HCT116 (cell line): ENCODE measurements at regions not wholly inside any gene's neighbourhood (a gene's known extent, or its start where the extent isn't known, plus 50 kb on each side); places are given as distances from the start of the nearest gene placed in this dataset.
"Not testable (repeated sequence)": the region's sequence is repeated elsewhere in the genome, so short reads cannot be mapped to it uniquely, and the experiment has no call there.

ENCODE experiments used
- ATAC-seq: fragments of 200-7000 bp; cut with Tn5 transposase; 2 replicates; pipeline ENCODE4 v1.9.1; 2020; ENCODE audit warnings: mild to moderate bottlenecking, moderate library complexity
- BruUV-seq: library from RNA; stranded (reverse); fragments of 400-500 nt; replicated peaks from 2 replicates; lab custom pipeline; 2021; lab: Mats Ljungman, UMichigan
- CTCF ChIA-PET: fragments of 300-600 bp; sonication (Branson Sonifier 250); formaldehyde crosslinking; loops from one replicate; lab custom pipeline; 2021; ENCODE audit warnings: antibody characterized with exemption; lab: Charles Lee
- POLR2A ChIA-PET: fragments of 300-600, 350-600 bp; sonication (Branson Sonifier 250); formaldehyde crosslinking; loops from one replicate; lab custom pipeline; 2021; ENCODE audit warnings: antibody characterized with exemption; lab: Charles Lee
- RAD21 ChIA-PET, 2 experiments: fragments of 300-600 bp; sonication (Branson Sonifier 250); formaldehyde crosslinking; loops; one replicate each; lab custom pipeline; 2023; ENCODE audit warnings: low total read pairs in 2 of 2; ENCODE audit not compliant: uncharacterized antibody in 2 of 2, unreplicated experiment in 2 of 2, low non-redundant PET in 1 of 2; lab: Charles Lee
- DNase-seq: peaks from one replicate; pipeline ENCODE4 v3.0.0-alpha.2; 2010; ENCODE audit warnings: low read depth, low spot score
- H2AFZ ChIP-seq: fragments of 200-600 bp; shearing (Covaris generic), sonication (generic); 2 replicates; pipeline ENCODE4 v1.6.1; 2017; ENCODE audit warnings: low read depth, mixed run types, mixed read lengths, antibody characterized with exemption, low read length; ENCODE audit not compliant: poor library complexity, severe bottlenecking
- H3K27ac ChIP-seq: 2 replicates; pipeline ENCODE4 v1.5.1; 2012; ENCODE audit warnings: low read depth, low read length
- H3K27me3 ChIP-seq: fragments of 200-600 bp; sonication (generic); 2 replicates; pipeline ENCODE4 v1.6.1; 2016; ENCODE audit warnings: mixed run types, low read length, mixed read lengths; ENCODE audit not compliant: insufficient read depth
- H3K36me3 ChIP-seq, 2 experiments: fragments of 200-500 bp in 1 of 2; fragments of 200-600 bp in 1 of 2; sonication (Bioruptor generic) in 1 of 2; sonication (generic) in 1 of 2; 2 replicates each; pipeline versions ENCODE4 v1.5.1 to v1.6.1; 2014 to 2016; ENCODE audit warnings: low read length in 2 of 2, inconsistent platforms in 1 of 2, mixed read lengths in 1 of 2, mixed run types in 1 of 2; ENCODE audit not compliant: insufficient read depth in 2 of 2, control insufficient read depth in 1 of 2
- H3K4me1 ChIP-seq, 2 experiments: fragments of 200-600 bp in 1 of 2; sonication (generic) in 1 of 2; 2 replicates each; pipeline versions ENCODE4 v1.5.1 to v1.6.1; 2012 to 2017; ENCODE audit warnings: low read length in 2 of 2, inconsistent platforms in 1 of 2, mild to moderate bottlenecking in 1 of 2, mixed read lengths in 1 of 2, mixed run types in 1 of 2, moderate library complexity in 1 of 2; ENCODE audit not compliant: insufficient read depth in 2 of 2, control insufficient read depth in 1 of 2
- H3K4me2 ChIP-seq: fragments of 200-600 bp; sonication (generic); 2 replicates; pipeline ENCODE4 v1.6.1; 2017; ENCODE audit warnings: mixed run types, low read length, mixed read lengths
- H3K4me3 ChIP-seq, 2 experiments: fragments of 200-600 bp in 1 of 2; sonication (generic) in 1 of 2; replicated peaks in 1 of 2; 2 replicates each; pipeline ENCODE4 v1.5.1; 2011 to 2016; ENCODE audit warnings: low read length in 2 of 2, control low read depth in 1 of 2, low read depth in 1 of 2, mild to moderate bottlenecking in 1 of 2, mixed read lengths in 1 of 2, mixed run types in 1 of 2
- H3K79me2 ChIP-seq: fragments of 200-600 bp; sonication (generic); 2 replicates; pipeline ENCODE4 v1.6.1; 2017; ENCODE audit warnings: mild to moderate bottlenecking, mixed run types, low read length, moderate library complexity, mixed read lengths; ENCODE audit not compliant: insufficient read depth
- H3K9ac ChIP-seq: fragments of 200-600 bp; sonication (generic); 2 replicates; pipeline ENCODE4 v1.6.1; 2016; ENCODE audit warnings: low read length, mixed read lengths
- H3K9me2 ChIP-seq: fragments of 200-600 bp; sonication (generic), shearing (Covaris generic); 2 replicates; pipeline ENCODE4 v1.6.1; 2017; ENCODE audit warnings: mixed run types, mild to moderate bottlenecking, moderate library complexity; ENCODE audit not compliant: insufficient read depth
- H3K9me3 ChIP-seq, 2 experiments: fragments of 200-500 bp in 1 of 2; fragments of 200-600 bp in 1 of 2; sonication (Bioruptor generic) in 1 of 2; sonication (generic) in 1 of 2; 2 replicates each; pipeline ENCODE4 v1.6.1; 2014 to 2017; ENCODE audit warnings: low read length in 2 of 2, mixed read lengths in 2 of 2, inconsistent platforms in 1 of 2, low read depth in 1 of 2, mild to moderate bottlenecking in 1 of 2, mixed run types in 1 of 2, moderate library complexity in 1 of 2; ENCODE audit not compliant: control insufficient read depth in 1 of 2, insufficient read depth in 1 of 2
- H4K20me1 ChIP-seq: fragments of 200-600 bp; sonication (generic), shearing (Covaris generic); 2 replicates; pipeline ENCODE4 v1.6.1; 2017; ENCODE audit warnings: mixed run types, mild to moderate bottlenecking, moderate library complexity; ENCODE audit not compliant: insufficient read depth
- EGR1 ChIP-seq: IDR thresholded peaks from 2 replicates; pipeline ENCODE4 v1.6.1; 2012; ENCODE audit warnings: low read depth
- EZH2phosphoT487 ChIP-seq: fragments of 200-600 bp; IDR thresholded peaks from 2 replicates; pipeline ENCODE4 v1.6.1; 2018; ENCODE audit warnings: antibody characterized with exemption, borderline replicate concordance
- FOSL1 ChIP-seq: IDR thresholded peaks from 2 replicates; pipeline ENCODE4 v1.6.1; 2012; ENCODE audit warnings: low read depth
- SRF ChIP-seq: IDR thresholded peaks from 2 replicates; pipeline ENCODE4 v1.6.1; 2012; ENCODE audit warnings: low read depth
- TCF7L2 ChIP-seq: IDR thresholded peaks from 2 replicates; pipeline ENCODE4 v1.7.0; 2011; ENCODE audit warnings: borderline replicate concordance, inconsistent platforms; ENCODE audit not compliant: insufficient read depth, insufficient read length; ENCODE audit errors: extremely low read depth
- YY1 ChIP-seq: IDR thresholded peaks from 2 replicates; pipeline ENCODE4 v1.6.1; 2011; ENCODE audit warnings: low read length, low read depth, moderate library complexity, mild to moderate bottlenecking; ENCODE audit not compliant: insufficient replicate concordance; ENCODE audit errors: extremely low read depth
- intact Hi-C: fragments of 100-400 bp; cut with micrococcal nuclease; formaldehyde crosslinking; loops from 2 replicates; pipeline ENCODE4 v1.10.0; 2022
- TF ChIP-seq, protein P1 (sequence below): IDR thresholded peaks from 2 replicates; pipeline ENCODE4 v1.6.1; 2012; ENCODE audit warnings: low read depth
- TF ChIP-seq, protein P2 (sequence below), 3 experiments: fragments of 200-600 bp in 1 of 3; sonication (generic) in 1 of 3; IDR thresholded peaks in 2 of 3; conservative IDR thresholded peaks in 1 of 3; 2 replicates each; pipeline ENCODE4 v1.5.1; 2012 to 2017; ENCODE audit warnings: low read depth in 2 of 3, low read length in 2 of 3, antibody characterized with exemption in 1 of 3, borderline replicate concordance in 1 of 3, control low read depth in 1 of 3, mild to moderate bottlenecking in 1 of 3, mixed read lengths in 1 of 3, mixed run types in 1 of 3, moderate library complexity in 1 of 3; ENCODE audit not compliant: insufficient read depth in 1 of 3

DNA sequence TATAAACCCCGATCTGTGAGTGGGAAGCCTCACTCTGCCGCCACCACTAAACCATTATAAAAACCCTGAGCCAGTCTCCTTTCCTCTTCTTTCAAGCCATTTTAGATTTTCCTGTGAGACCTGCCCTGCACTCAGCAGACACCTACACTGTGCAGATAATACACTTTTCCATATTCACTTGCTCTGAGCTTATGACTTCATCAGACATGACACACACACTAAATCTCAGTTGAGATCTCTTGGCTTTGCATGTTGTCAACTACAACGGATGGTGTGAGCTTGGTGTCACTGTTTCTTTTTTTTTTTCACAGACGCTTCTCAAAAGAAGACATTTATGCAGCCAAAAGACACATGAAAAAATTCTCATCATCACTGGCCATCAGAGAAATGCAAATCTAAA lies 814.3 kb downstream of the TMEM121 start:
- H3K27ac ChIP-seq, ATAC-seq, H3K4me2 ChIP-seq, H2AFZ ChIP-seq, RAD21 ChIA-PET, DNase-seq, H3K9ac ChIP-seq, BruUV-seq, H3K4me3 ChIP-seq, H3K9me3 ChIP-seq, CTCF ChIA-PET, intact Hi-C loops, POLR2A ChIA-PET, H3K27me3 ChIP-seq, H3K79me2 ChIP-seq, H3K36me3 ChIP-seq, H4K20me1 ChIP-seq, H3K9me2 ChIP-seq, H3K4me1 ChIP-seq: not testable (repeated sequence)

DNA sequence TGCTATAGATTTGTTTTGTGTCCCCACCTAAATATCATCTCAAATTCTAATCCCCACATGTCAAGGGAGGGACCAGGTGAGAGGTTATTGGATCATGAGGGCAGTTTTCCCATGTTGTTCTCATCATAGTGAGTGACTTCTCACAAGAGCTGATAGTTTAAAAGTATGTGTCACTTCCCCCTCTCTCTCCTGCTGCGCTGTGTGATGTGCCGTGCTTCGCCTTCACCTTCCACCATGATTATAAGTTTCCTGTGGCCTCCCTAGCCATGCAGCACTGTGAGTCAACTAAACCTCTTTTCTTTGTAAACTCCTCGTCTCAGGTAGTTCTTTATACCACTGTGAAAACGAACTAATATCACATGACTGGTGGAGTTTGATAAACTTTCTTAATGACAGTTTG lies 814.8 kb downstream of the TMEM121 start:
- H3K9me3 ChIP-seq, H3K36me3 ChIP-seq, H3K9me2 ChIP-seq, intact Hi-C loops, H3K4me2 ChIP-seq, DNase-seq, H3K27me3 ChIP-seq, CTCF ChIA-PET, RAD21 ChIA-PET, H3K4me1 ChIP-seq, H3K27ac ChIP-seq, ATAC-seq, H3K4me3 ChIP-seq, BruUV-seq, H3K79me2 ChIP-seq, H2AFZ ChIP-seq, H3K9ac ChIP-seq, POLR2A ChIA-PET, H4K20me1 ChIP-seq: not testable (repeated sequence)

DNA sequence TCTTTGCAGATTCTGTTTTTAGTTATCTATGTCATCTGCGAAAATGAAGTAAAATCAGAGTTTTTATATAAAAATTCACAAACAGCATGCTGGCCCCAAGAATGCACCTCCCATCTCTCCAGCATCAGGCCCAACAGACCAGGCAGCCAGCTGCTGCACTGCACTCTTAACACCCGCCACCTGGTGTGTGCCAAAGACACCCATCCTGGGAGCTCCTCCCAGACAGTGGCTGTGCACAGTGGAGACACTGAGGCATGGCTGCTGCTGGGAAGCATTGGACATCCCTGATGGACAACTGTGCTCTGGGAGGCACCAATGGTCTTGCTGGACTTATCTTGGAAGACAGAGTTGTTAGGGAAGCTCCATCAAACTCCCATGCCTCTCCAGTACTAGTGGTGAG lies 817.2 kb downstream of the TMEM121 start:
- POLR2A ChIA-PET, result no interaction called here
- RAD21 ChIA-PET, result no interaction called here
- H3K4me3 ChIP-seq, result no peak overlapping the region
- TF ChIP-seq, protein P1, sequence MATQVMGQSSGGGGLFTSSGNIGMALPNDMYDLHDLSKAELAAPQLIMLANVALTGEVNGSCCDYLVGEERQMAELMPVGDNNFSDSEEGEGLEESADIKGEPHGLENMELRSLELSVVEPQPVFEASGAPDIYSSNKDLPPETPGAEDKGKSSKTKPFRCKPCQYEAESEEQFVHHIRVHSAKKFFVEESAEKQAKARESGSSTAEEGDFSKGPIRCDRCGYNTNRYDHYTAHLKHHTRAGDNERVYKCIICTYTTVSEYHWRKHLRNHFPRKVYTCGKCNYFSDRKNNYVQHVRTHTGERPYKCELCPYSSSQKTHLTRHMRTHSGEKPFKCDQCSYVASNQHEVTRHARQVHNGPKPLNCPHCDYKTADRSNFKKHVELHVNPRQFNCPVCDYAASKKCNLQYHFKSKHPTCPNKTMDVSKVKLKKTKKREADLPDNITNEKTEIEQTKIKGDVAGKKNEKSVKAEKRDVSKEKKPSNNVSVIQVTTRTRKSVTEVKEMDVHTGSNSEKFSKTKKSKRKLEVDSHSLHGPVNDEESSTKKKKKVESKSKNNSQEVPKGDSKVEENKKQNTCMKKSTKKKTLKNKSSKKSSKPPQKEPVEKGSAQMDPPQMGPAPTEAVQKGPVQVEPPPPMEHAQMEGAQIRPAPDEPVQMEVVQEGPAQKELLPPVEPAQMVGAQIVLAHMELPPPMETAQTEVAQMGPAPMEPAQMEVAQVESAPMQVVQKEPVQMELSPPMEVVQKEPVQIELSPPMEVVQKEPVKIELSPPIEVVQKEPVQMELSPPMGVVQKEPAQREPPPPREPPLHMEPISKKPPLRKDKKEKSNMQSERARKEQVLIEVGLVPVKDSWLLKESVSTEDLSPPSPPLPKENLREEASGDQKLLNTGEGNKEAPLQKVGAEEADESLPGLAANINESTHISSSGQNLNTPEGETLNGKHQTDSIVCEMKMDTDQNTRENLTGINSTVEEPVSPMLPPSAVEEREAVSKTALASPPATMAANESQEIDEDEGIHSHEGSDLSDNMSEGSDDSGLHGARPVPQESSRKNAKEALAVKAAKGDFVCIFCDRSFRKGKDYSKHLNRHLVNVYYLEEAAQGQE, result no peak
- TF ChIP-seq FOSL1 (no peak), EZH2phosphoT487 (no peak), EGR1 (no peak), YY1 (no peak), TCF7L2 (no peak), SRF (no peak)
- TF ChIP-seq, protein P2, sequence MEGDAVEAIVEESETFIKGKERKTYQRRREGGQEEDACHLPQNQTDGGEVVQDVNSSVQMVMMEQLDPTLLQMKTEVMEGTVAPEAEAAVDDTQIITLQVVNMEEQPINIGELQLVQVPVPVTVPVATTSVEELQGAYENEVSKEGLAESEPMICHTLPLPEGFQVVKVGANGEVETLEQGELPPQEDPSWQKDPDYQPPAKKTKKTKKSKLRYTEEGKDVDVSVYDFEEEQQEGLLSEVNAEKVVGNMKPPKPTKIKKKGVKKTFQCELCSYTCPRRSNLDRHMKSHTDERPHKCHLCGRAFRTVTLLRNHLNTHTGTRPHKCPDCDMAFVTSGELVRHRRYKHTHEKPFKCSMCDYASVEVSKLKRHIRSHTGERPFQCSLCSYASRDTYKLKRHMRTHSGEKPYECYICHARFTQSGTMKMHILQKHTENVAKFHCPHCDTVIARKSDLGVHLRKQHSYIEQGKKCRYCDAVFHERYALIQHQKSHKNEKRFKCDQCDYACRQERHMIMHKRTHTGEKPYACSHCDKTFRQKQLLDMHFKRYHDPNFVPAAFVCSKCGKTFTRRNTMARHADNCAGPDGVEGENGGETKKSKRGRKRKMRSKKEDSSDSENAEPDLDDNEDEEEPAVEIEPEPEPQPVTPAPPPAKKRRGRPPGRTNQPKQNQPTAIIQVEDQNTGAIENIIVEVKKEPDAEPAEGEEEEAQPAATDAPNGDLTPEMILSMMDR (IDR thresholded peaks at IDR 0.05 in 2 of 3, conservative IDR thresholded peaks at IDR 0.05 in 1 of 3; ENCODE audit: borderline replicate concordance in 1 of 3, insufficient read depth in 1 of 3, low read depth in 2 of 3, low read length in 2 of 3), result no peak

More for the DNA sequence above, 817.2 kb downstream of the TMEM121 start:
- Histone ChIP-seq H3K4me2 (no peak overlapping the region), H4K20me1 (no peaks in the 10 kb centered on the region), H3K4me1 (no peaks in the 10 kb centered on the region), H3K9me3 (no peaks in the 10 kb centered on the region; a peak in 1 of 4 replicates), H3K79me2 (no peaks in the 10 kb centered on the region), H3K9ac (no peak overlapping the region), H3K27ac (no peak overlapping the region), H3K9me2 (no peaks in the 10 kb centered on the region), H2AFZ (no peak overlapping the region), H3K27me3 (no peaks in the 10 kb centered on the region), H3K36me3 (no peaks in the 10 kb centered on the region)
- DNase-seq (no peak), ATAC-seq (no peak)
- CTCF ChIA-PET, result no interaction called here
- BruUV-seq, result no TSS peak
- intact Hi-C loops, result no loop called here
